ENCODE measurements at regions not wholly inside any gene's neighbourhood (a gene's known extent, or its start where the extent isn't known, plus 50 kb on each side); places are given as distances from the start of the nearest gene placed in this dataset.

DNA sequence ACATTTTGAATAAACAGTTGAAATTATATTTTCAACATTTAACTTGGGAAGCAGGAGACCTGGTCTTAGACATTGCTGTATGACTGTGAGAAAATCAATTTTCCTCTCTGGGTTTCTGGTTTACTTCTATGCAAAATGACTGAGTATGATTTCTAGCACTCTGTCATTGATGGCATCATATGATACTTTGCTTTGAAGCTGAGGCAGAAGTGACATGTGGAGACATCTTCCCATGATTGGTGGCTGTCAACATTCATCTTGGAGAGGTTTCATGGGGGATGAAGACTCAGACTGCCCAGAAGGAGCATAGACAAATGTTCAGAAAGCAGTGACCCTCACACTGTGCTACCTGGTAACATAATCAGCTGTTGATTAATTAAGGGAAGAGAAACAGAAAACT is 477.9 kb downstream of the PDCD6IP start:
- no peak for TF ChIP-seq POLR2AphosphoS5 (IDR thresholded peaks at IDR 0.05; ENCODE audit: low read depth, low read length)
- TF ChIP-seq SPI1 (IDR thresholded peaks at IDR 0.05; ENCODE audit: low read depth, low read length) = no peak
- TF ChIP-seq POU2F2 (IDR thresholded peaks at IDR 0.05; ENCODE audit: low read depth, low read length) = no peak
- TF ChIP-seq TAF1 (IDR thresholded peaks at IDR 0.05; ENCODE audit: low read depth, low read length) = no peak
- TF ChIP-seq PAX5 (IDR thresholded peaks at IDR 0.05; ENCODE audit: insufficient read depth, low read length, severe bottlenecking) = no peak
- no peak for TF ChIP-seq POLR2A (IDR thresholded peaks at IDR 0.05; ENCODE audit: low read depth, low read length)
- FAIRE-seq (no peak), DNase-seq (ENCODE audit: insufficient read length, low spot score) (no peak)

GRCh38 chr3:34277110-34277509 is 478.7 kb downstream of the PDCD6IP start:
- DNase-seq (ENCODE audit: insufficient read length, low spot score) (no peak), FAIRE-seq (no peak)
- TF ChIP-seq POU2F2 (IDR thresholded peaks at IDR 0.05; ENCODE audit: low read depth, low read length) = no peak
- TF ChIP-seq TAF1 (IDR thresholded peaks at IDR 0.05; ENCODE audit: low read depth, low read length) = no peak
- TF ChIP-seq POLR2A (IDR thresholded peaks at IDR 0.05; ENCODE audit: low read depth, low read length) = no peak
- TF ChIP-seq POLR2AphosphoS5 (IDR thresholded peaks at IDR 0.05; ENCODE audit: low read depth, low read length) = no peak
- no peak for TF ChIP-seq SPI1 (IDR thresholded peaks at IDR 0.05; ENCODE audit: low read depth, low read length)
- TF ChIP-seq PAX5 (IDR thresholded peaks at IDR 0.05; ENCODE audit: insufficient read depth, low read length, severe bottlenecking) = no peak

DNA sequence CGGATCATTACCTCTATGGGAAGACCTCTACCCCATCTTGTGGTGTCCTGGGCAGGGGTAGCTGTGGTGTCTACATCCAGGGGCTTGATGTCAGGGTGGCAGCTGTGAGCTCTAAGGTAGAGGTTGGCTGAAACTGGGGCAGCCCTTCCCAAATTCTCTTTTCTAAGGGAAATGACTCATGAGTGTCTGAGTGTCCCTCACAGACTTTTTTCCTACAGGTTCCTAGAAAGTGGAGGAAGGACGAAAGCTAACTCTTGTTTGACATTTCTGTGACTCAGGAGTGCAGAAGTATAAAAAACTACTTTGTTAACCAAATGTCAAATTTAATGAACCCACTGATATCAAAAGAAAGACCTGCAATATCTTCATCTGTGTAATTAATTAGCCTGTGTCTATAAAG is 481.5 kb downstream of the PDCD6IP start:
- no peak for TF ChIP-seq TAF1 (IDR thresholded peaks at IDR 0.05; ENCODE audit: low read depth, low read length)
- no peak for TF ChIP-seq SPI1 (IDR thresholded peaks at IDR 0.05; ENCODE audit: low read depth, low read length)
- TF ChIP-seq POU2F2 (IDR thresholded peaks at IDR 0.05; ENCODE audit: low read depth, low read length) = no peak
- no peak for TF ChIP-seq POLR2A (IDR thresholded peaks at IDR 0.05; ENCODE audit: low read depth, low read length)
- no peak for TF ChIP-seq POLR2AphosphoS5 (IDR thresholded peaks at IDR 0.05; ENCODE audit: low read depth, low read length)
- TF ChIP-seq PAX5 (IDR thresholded peaks at IDR 0.05; ENCODE audit: insufficient read depth, low read length, severe bottlenecking) = no peak
- FAIRE-seq = no peak
- no peak for DNase-seq (ENCODE audit: insufficient read length, low spot score)

GRCh38 chr3:34283751-34284150 is 485.3 kb downstream of the PDCD6IP start:
- no peak for FAIRE-seq
- DNase-seq (ENCODE audit: insufficient read length, low spot score) = no peak
- TF ChIP-seq TAF1 (IDR thresholded peaks at IDR 0.05; ENCODE audit: low read depth, low read length) = no peak
- no peak for TF ChIP-seq POLR2AphosphoS5 (IDR thresholded peaks at IDR 0.05; ENCODE audit: low read depth, low read length)
- TF ChIP-seq PAX5 (IDR thresholded peaks at IDR 0.05; ENCODE audit: insufficient read depth, low read length, severe bottlenecking) = no peak
- no peak for TF ChIP-seq SPI1 (IDR thresholded peaks at IDR 0.05; ENCODE audit: low read depth, low read length)
- no peak for TF ChIP-seq POU2F2 (IDR thresholded peaks at IDR 0.05; ENCODE audit: low read depth, low read length)
- TF ChIP-seq POLR2A (IDR thresholded peaks at IDR 0.05; ENCODE audit: low read depth, low read length) = no peak

- TF ChIP-seq TAF1 (IDR thresholded peaks at IDR 0.05; ENCODE audit: low read depth, low read length) = no peak
- TF ChIP-seq POU2F2 (IDR thresholded peaks at IDR 0.05; ENCODE audit: low read depth, low read length) = no peak
- no peak for TF ChIP-seq POLR2AphosphoS5 (IDR thresholded peaks at IDR 0.05; ENCODE audit: low read depth, low read length)
- no peak for TF ChIP-seq PAX5 (IDR thresholded peaks at IDR 0.05; ENCODE audit: insufficient read depth, low read length, severe bottlenecking)
- no peak for TF ChIP-seq SPI1 (IDR thresholded peaks at IDR 0.05; ENCODE audit: low read depth, low read length)
- no peak for TF ChIP-seq POLR2A (IDR thresholded peaks at IDR 0.05; ENCODE audit: low read depth, low read length)
- no peak for FAIRE-seq
- no peak for DNase-seq (ENCODE audit: insufficient read length, low spot score)
Observed at GRCh38 chr3:34284959-34285826, 486.8 kb downstream of the PDCD6IP start.

GRCh38 chr3:34285827-34286188 is 487.4 kb downstream of the PDCD6IP start:
- no peak for TF ChIP-seq POLR2AphosphoS5 (IDR thresholded peaks at IDR 0.05; ENCODE audit: low read depth, low read length)
- TF ChIP-seq POLR2A (IDR thresholded peaks at IDR 0.05; ENCODE audit: low read depth, low read length) = no peak
- TF ChIP-seq TAF1 (IDR thresholded peaks at IDR 0.05; ENCODE audit: low read depth, low read length) = no peak
- no peak for TF ChIP-seq SPI1 (IDR thresholded peaks at IDR 0.05; ENCODE audit: low read depth, low read length)
- TF ChIP-seq PAX5 (IDR thresholded peaks at IDR 0.05; ENCODE audit: insufficient read depth, low read length, severe bottlenecking) = no peak
- no peak for TF ChIP-seq POU2F2 (IDR thresholded peaks at IDR 0.05; ENCODE audit: low read depth, low read length)
- no peak for DNase-seq (ENCODE audit: insufficient read length, low spot score)
- FAIRE-seq = no peak

DNA sequence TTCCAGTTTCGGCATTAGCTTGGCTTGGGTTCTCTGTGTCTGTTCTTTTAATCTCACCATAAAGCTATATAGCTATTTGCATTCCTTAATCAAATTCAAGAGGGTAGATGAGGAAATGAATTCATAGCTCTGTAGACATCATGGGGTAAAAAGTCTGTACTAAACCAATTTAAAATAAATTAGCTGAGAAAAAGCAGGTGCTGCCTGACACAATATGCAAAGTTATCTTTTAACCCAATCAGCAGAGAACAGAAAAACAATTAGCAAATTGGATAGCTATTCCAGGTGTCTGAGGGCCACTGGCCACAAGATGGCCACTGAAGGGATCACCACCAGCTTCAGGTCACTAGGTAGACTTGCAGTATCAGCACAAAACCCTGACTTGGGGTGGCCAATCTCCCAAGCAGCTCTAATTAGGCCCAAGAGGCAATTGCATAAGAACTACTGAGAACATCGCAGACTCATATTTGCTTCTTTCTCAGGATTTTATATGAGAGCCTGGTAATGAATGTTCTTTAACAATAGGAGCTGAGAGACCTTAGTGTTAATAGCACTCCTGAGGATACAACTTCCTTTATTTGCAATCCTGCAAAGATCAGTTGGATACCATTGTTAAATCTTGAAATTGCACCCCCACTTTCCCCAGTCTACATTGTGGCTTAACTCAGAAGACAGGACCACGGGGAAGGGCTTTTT is 494.3 kb downstream of the PDCD6IP start:
- DNase-seq (ENCODE audit: insufficient read length, low spot score) (no peak), FAIRE-seq (no peak)
- TF ChIP-seq POU2F2 (IDR thresholded peaks at IDR 0.05; ENCODE audit: low read depth, low read length) (no peak), POLR2A (IDR thresholded peaks at IDR 0.05; ENCODE audit: low read depth, low read length) (no peak), SPI1 (IDR thresholded peaks at IDR 0.05; ENCODE audit: low read depth, low read length) (no peak), PAX5 (IDR thresholded peaks at IDR 0.05; ENCODE audit: insufficient read depth, low read length, severe bottlenecking) (no peak), POLR2AphosphoS5 (IDR thresholded peaks at IDR 0.05; ENCODE audit: low read depth, low read length) (no peak), TAF1 (IDR thresholded peaks at IDR 0.05; ENCODE audit: low read depth, low read length) (no peak)

- DNase-seq (ENCODE audit: insufficient read length, low spot score) (no peak), FAIRE-seq (no peak)
- TF ChIP-seq POLR2A (IDR thresholded peaks at IDR 0.05; ENCODE audit: low read depth, low read length) (no peak), POLR2AphosphoS5 (IDR thresholded peaks at IDR 0.05; ENCODE audit: low read depth, low read length) (no peak), POU2F2 (IDR thresholded peaks at IDR 0.05; ENCODE audit: low read depth, low read length) (no peak), PAX5 (IDR thresholded peaks at IDR 0.05; ENCODE audit: insufficient read depth, low read length, severe bottlenecking) (no peak), SPI1 (IDR thresholded peaks at IDR 0.05; ENCODE audit: low read depth, low read length) (no peak), TAF1 (IDR thresholded peaks at IDR 0.05; ENCODE audit: low read depth, low read length) (no peak)
Observed at GRCh38 chr3:34294240-34294639, 495.8 kb downstream of the PDCD6IP start.

- DNase-seq (ENCODE audit: insufficient read length, low spot score) (no peak), FAIRE-seq (no peak)
- no peak for TF ChIP-seq SPI1 (IDR thresholded peaks at IDR 0.05; ENCODE audit: low read depth, low read length)
Observed at GRCh38 chr3:34296796-34297195, 498.4 kb downstream of the PDCD6IP start.
